ENCODE measurements at regions not wholly inside any gene's neighbourhood (a gene's known extent, or its start where the extent isn't known, plus 50 kb on each side); places are given as distances from the start of the nearest gene placed in this dataset.

- TF ChIP-seq CTCF (IDR thresholded peaks at IDR 0.05) (no peak), POLR2A (IDR thresholded peaks at IDR 0.05) (no peak)
Measured at GRCh38 chr6:47103931-47104330, 61.8 kb upstream of the ADGRF1 start.
